Esophagus squamous epithelium (tissue), 5 donors: ENCODE measurements at regions not wholly inside any gene's neighbourhood (a gene's known extent, or its start where the extent isn't known, plus 50 kb on each side); places are given as distances from the start of the nearest gene placed in this dataset.

ENCODE experiments used
- DNase-seq: peaks from one replicate; lab custom pipeline; 2025; lab: John Stamatoyannopoulos, UW
- H3K27ac ChIP-seq, 4 donors: fragments of 200-600 bp; sonication (generic); one replicate each; pipeline ENCODE4 v1.5.1; 2016 to 2019; ENCODE audit warnings: mild to moderate bottlenecking in 1 of 4
- H3K27me3 ChIP-seq, 4 donors: fragments of 200-600 bp; sonication (generic); 1 replicate in 3 of 4; 2 replicates in 1 of 4; pipeline versions ENCODE4 v1.5.1 to v1.6.0; 2017 to 2021; ENCODE audit warnings: antibody characterized with exemption in 1 of 4
- H3K36me3 ChIP-seq, 3 donors: fragments of 200-600 bp; sonication (generic); one replicate each; pipeline ENCODE4 v1.5.1; 2016 to 2019
- H3K4me1 ChIP-seq, 3 donors: fragments of 200-600 bp; sonication (generic); one replicate each; pipeline ENCODE4 v1.5.1; 2017 to 2019
- H3K4me3 ChIP-seq, 4 donors: fragments of 200-600 bp; sonication (generic); 1 replicate in 3 of 4; 2 replicates in 1 of 4; pipeline ENCODE4 v1.5.1; 2016 to 2019; ENCODE audit warnings: mild to moderate bottlenecking in 2 of 4, moderate library complexity in 1 of 4
- H3K9me3 ChIP-seq, 3 donors: fragments of 200-600 bp; sonication (generic); one replicate each; pipeline ENCODE4 v1.5.1; 2016 to 2019
- POLR2A ChIP-seq, 4 donors: fragments of 450-650 bp; IDR thresholded peaks; one replicate each; pipeline ENCODE4 v1.6.1; 2017; ENCODE audit warnings: antibody characterized with exemption in 4 of 4, mild to moderate bottlenecking in 4 of 4, moderate library complexity in 3 of 4
- WGBS, 2 donors: methylation state at CpG; one replicate each; pipeline ENCODE4 v1.1.5; 2018; 5-methylcytosine and 5-hydroxymethylcytosine counted together
- intact Hi-C: fragments of 100-400 bp; cut with DNase I; formaldehyde crosslinking; loops from one replicate; pipeline ENCODE4 v1.15.0; 2022
- TF ChIP-seq, protein P1 (sequence below), 6 experiments: fragments of 450-650 bp in 4 of 6; fragments of 200-600 bp in 2 of 6; sonication (generic) in 2 of 6; IDR thresholded peaks; one replicate each; pipeline ENCODE4 v1.5.1; 2016 to 2019; ENCODE audit warnings: antibody characterized with exemption in 6 of 6, mild to moderate bottlenecking in 4 of 6, moderate library complexity in 4 of 6
- donor health status: DM: yes; HTN: yes; CAD: no.

DNA sequence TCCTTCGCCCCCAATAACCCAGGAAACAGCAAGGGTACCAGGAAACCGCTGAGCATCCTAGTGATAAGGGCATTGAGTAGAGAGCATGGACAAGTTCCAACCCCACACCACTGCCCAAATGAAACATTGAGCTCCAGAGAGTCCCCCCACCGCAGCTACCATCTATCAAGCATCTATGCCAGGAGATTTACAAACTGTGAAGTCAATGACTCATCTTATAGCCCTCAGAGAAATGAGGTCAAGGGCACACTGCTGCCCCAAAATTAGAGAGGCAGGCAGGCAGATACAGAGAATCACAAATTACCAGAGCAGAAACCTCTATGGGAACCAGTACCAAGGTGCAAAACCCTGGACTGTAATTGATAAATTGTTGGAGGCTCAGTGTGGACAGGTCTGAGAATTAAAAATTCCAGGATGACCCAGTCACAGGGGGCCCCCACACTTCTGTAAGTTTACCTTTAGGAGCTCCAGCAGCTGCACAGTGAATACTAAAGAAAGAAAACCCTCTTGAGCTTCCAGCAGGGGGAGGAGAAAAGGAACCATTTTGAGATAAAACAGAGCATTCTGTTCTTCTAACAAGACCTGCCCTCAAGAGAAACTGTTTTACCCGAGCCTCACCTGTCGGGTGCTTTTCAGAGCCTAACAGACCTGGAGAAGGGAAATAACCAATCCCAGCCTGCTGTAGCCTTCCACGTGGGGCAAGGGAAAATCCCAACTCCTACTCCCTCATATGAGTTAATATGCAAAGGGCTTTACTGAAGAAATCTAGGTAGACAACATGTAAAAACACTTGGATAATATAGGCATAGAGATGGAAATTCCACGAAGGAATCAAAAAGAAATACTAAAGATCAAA, 118.0 kb upstream of the ARID1B start:
- TF ChIP-seq, protein P1, sequence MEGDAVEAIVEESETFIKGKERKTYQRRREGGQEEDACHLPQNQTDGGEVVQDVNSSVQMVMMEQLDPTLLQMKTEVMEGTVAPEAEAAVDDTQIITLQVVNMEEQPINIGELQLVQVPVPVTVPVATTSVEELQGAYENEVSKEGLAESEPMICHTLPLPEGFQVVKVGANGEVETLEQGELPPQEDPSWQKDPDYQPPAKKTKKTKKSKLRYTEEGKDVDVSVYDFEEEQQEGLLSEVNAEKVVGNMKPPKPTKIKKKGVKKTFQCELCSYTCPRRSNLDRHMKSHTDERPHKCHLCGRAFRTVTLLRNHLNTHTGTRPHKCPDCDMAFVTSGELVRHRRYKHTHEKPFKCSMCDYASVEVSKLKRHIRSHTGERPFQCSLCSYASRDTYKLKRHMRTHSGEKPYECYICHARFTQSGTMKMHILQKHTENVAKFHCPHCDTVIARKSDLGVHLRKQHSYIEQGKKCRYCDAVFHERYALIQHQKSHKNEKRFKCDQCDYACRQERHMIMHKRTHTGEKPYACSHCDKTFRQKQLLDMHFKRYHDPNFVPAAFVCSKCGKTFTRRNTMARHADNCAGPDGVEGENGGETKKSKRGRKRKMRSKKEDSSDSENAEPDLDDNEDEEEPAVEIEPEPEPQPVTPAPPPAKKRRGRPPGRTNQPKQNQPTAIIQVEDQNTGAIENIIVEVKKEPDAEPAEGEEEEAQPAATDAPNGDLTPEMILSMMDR (IDR thresholded peaks at IDR 0.05), result no peak
- TF ChIP-seq POLR2A (IDR thresholded peaks at IDR 0.05), result no peak
- DNase-seq, result no peak
- Histone ChIP-seq H3K27ac (no peak overlapping the region), H3K4me3 (no peak overlapping the region), H3K27me3 (no peaks in the 10 kb centered on the region), H3K9me3 (no peaks in the 10 kb centered on the region), H3K36me3 (no peaks in the 10 kb centered on the region), H3K4me1 (peaks cover 0 to 16% (median 6%) of the 10 kb centered on the region in 3 donors)
- WGBS, 2 donors, result 57 to 78% methylated on average over 5 to 7 of the region's 7 CpGs
- intact Hi-C loops, result no loop called here

DNA sequence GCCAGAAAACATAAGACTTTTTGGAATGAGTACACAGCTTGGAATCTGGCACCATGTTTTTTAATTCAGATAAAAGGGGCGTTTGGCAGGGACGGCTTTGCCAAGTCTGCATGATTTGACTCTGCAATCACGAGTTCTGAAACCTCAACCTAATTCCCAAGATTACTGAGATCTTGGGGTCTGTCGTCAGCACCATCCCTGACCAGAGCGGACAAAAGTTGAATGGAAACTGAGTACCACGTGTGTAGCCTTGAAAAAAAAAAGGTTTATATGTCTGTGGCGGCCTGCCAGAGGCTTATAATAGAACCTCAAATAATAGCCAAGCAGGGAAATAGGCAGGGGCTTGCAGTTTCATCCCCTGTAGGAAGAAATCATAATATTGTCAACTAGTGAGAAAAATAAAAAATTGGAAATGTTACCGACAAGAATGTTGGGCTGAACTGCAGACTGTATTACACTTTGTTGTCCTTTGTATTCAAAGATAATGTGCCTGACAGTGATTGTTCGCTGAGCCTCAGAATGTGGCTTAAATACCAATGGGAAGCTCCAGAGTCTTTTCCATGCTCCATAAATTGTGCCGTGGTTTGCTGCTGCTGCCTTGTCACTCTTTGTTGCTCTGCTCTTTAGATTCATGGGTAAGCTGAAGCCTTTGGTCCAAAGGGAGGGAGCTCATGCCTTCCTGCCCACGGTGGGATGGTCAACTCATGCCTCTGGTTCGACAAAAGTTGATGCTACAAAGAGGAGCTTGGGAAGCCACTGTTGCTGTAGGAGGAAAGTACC, 118.8 kb upstream of the ARID1B start:
- H3K4me3 ChIP-seq, result no peak overlapping the region
- no peaks in the 10 kb centered on the region for H3K36me3 ChIP-seq
- H3K4me1 ChIP-seq, result peaks cover 0 to 16% (median 6%) of the 10 kb centered on the region in 3 donors
- intact Hi-C loops, result no loop called here
- H3K27ac ChIP-seq, result no peak overlapping the region
- TF ChIP-seq, protein P1 (IDR thresholded peaks at IDR 0.05), result no peak
- TF ChIP-seq POLR2A (IDR thresholded peaks at IDR 0.05), result no peak
- no peaks in the 10 kb centered on the region for H3K27me3 ChIP-seq
- 20 to 29% methylated on average over 11 to 12 of the region's 12 CpGs for WGBS, 2 donors
- no peak for DNase-seq
- no peaks in the 10 kb centered on the region for H3K9me3 ChIP-seq

DNA sequence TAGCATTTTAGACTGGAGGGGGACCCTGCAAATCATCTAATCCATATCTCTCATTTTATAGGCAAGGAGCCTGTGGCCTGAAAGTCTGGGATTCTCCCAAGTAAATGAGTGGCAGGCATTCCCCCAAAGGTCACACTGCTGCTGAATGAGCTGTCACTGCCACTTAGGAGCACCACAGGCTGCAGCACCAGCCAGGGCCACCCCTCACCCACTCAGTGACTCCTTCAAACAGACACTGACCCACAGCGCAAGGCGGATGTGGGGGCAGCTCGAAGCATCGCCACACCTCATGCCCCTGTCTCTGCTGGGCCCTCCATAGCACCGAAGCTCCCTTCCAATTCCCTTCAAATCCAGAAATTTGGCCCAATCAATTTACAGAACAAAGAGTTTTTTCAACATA, 119.9 kb upstream of the ARID1B start:
- TF ChIP-seq, protein P1 (IDR thresholded peaks at IDR 0.05), result no peak
- no peak for TF ChIP-seq POLR2A (IDR thresholded peaks at IDR 0.05)
- Histone ChIP-seq H3K4me1 (peaks cover 0 to 16% (median 6%) of the 10 kb centered on the region in 3 donors), H3K27ac (no peak overlapping the region), H3K27me3 (no peaks in the 10 kb centered on the region), H3K4me3 (no peak overlapping the region), H3K9me3 (no peaks in the 10 kb centered on the region), H3K36me3 (no peaks in the 10 kb centered on the region)
- no peak for DNase-seq
- intact Hi-C loops, result no loop called here
- 95 to 96% methylated on average over 5 of the region's 5 CpGs for WGBS, 2 donors

DNA sequence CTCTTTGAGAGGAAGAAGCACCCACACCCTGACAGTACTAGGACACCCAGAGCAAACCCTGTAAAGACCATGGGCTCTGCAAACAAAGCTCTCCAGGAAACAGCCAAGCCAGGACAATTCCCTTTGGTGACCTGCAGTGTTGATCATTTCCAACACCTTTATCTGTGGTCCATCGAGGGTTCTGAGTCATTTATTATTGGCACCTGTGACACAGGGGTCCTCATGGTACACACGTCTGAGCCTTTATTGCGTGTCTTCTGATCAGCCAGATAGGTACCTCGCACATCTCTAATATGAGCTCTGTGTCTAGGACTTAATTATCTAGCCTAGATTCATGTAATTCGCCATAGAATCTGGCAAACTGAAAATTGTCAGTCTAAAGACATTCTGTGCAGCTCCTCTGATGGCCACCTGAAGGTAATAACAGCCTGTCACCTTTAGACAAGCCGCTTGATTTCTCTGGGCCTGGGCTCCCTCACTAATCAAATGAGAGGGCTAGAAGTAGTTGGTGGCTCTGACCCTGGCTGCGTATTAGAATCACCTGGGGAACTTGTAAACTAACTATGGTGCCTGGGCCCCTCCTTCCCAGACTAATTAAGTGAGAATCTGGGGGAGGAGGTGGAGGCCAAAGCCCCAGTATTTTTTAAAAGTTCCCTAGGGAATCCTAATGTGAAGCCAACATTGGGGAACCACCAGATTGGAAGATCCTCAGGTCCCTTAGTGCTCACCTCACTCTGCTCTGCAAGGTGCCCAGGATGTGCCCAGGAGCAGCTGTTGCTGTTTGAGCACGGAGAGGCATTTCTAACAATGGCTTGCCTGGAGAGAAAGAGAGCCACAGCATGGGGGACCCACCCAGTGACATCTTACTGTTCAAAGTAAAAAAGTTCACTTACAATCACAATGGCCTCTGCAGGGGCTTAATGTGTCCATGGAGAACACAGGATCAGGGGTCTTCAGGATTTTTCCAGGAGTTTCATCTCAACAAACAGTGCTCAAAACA, 122.0 kb upstream of the ARID1B start:
- H3K4me1 ChIP-seq, result peaks cover 0 to 16% (median 6%) of the 10 kb centered on the region in 3 donors
- no peak overlapping the region for H3K4me3 ChIP-seq
- WGBS, 2 donors, result 85 to 92% methylated on average over 8 of the region's 8 CpGs
- no peak for TF ChIP-seq POLR2A (IDR thresholded peaks at IDR 0.05)
- TF ChIP-seq, protein P1 (IDR thresholded peaks at IDR 0.05), result no peak
- H3K27me3 ChIP-seq, result no peaks in the 10 kb centered on the region
- no peak overlapping the region for H3K27ac ChIP-seq
- no peak for DNase-seq
- no peaks in the 10 kb centered on the region for H3K9me3 ChIP-seq
- intact Hi-C loops, result no loop called here
- no peaks in the 10 kb centered on the region for H3K36me3 ChIP-seq
